Lung (tissue), 11 donors: ENCODE measurements at regions not wholly inside any gene's neighbourhood (a gene's known extent, or its start where the extent isn't known, plus 50 kb on each side); places are given as distances from the start of the nearest gene placed in this dataset.

Experiments
- ATAC-seq: fragments of 200-7000 bp; cut with Tn5 transposase; one replicate; pipeline ENCODE4 v1.9.1; 2020; ENCODE audit warnings: moderate number of reproducible peaks; ENCODE audit not compliant: insufficient read depth, low FRiP score
- DNase-seq, 3 donors: peaks; one replicate each; pipeline ENCODE4 v3.0.0-alpha.2; 2013 to 2017
- H3K27ac ChIP-seq, 2 donors: one replicate each; pipeline ENCODE4 v1.5.1; 2013; ENCODE audit warnings: mild to moderate bottlenecking in 2 of 2, moderate library complexity in 2 of 2, control low read depth in 1 of 2, inconsistent platforms in 1 of 2, low read depth in 1 of 2, low read length in 1 of 2
- H3K27me3 ChIP-seq, 3 donors: one replicate each; pipeline ENCODE4 v1.5.1; 2013; ENCODE audit warnings: low read length in 2 of 3; ENCODE audit not compliant: control insufficient read depth in 3 of 3, insufficient read depth in 3 of 3
- H3K36me3 ChIP-seq, 4 donors: one replicate each; pipeline ENCODE4 v1.5.1; 2013; ENCODE audit warnings: low read length in 4 of 4, mild to moderate bottlenecking in 1 of 4, moderate library complexity in 1 of 4; ENCODE audit not compliant: control insufficient read depth in 4 of 4, insufficient read depth in 4 of 4
- H3K4me1 ChIP-seq, 5 donors: one replicate each; pipeline ENCODE4 v1.5.1; 2013; ENCODE audit warnings: low read length in 5 of 5, mild to moderate bottlenecking in 2 of 5, moderate library complexity in 1 of 5; ENCODE audit not compliant: control insufficient read depth in 5 of 5, insufficient read depth in 5 of 5
- H3K4me3 ChIP-seq: one replicate; pipeline ENCODE4 v1.5.1; 2013; ENCODE audit warnings: mild to moderate bottlenecking, control low read depth, moderate library complexity
- H3K9ac ChIP-seq, 2 donors: one replicate each; pipeline ENCODE4 v1.5.1; 2013; ENCODE audit warnings: low read length in 2 of 2, control low read depth in 1 of 2; ENCODE audit not compliant: insufficient read depth in 1 of 2
- H3K9me3 ChIP-seq, 4 donors: one replicate each; pipeline ENCODE4 v1.5.1; 2013; ENCODE audit warnings: low read length in 3 of 4, mild to moderate bottlenecking in 1 of 4, moderate library complexity in 1 of 4; ENCODE audit not compliant: control insufficient read depth in 4 of 4, insufficient read depth in 3 of 4
- WGBS, 2 donors: extraction: QIAGEN DNeasy Blood & Tissue Kit; methylation state at CpG; one replicate each; pipeline ENCODE4 v1.1.7; 2013; 5-methylcytosine and 5-hydroxymethylcytosine counted together
- TF ChIP-seq, protein P1 (sequence below): IDR thresholded peaks from 2 replicates; pipeline ENCODE4 v1.5.1; 2012; ENCODE audit warnings: mild to moderate bottlenecking; ENCODE audit errors: control extremely low read depth, extremely low read depth
- donor health status: control.
- donor health status: control.
- donor health status: Bipolar disorder and iron deficiency.
- donor health status: healthy.
- donor health status: DM: yes; HTN: yes; CAD: no.

DNA sequence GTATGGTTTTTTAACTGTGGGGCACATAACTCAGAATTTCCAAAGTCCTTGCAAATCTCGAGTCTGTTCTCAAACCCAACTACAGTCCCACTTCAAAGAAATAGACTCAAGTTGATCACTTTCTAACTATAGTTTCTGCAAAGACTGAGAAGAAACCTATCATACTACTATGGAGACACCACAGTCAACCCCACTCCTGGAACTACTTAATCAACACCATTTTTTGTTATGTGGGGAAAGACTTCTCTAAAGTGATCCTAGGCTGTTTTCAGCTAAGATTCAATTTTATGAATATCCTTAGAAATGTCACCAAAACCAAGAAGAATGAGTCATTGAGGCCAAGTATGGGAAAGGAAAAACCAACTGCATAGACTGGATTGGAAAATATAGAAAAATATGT is 198.8 kb downstream of the WDR11 start:
- 71 to 85% methylated on average over 1 of the region's 1 CpG for WGBS, 2 donors
- H3K36me3 ChIP-seq: no peaks in the 10 kb centered on the region
- no peak overlapping the region for H3K27ac ChIP-seq
- H3K9ac ChIP-seq: no peak overlapping the region
- TF ChIP-seq, protein P1, sequence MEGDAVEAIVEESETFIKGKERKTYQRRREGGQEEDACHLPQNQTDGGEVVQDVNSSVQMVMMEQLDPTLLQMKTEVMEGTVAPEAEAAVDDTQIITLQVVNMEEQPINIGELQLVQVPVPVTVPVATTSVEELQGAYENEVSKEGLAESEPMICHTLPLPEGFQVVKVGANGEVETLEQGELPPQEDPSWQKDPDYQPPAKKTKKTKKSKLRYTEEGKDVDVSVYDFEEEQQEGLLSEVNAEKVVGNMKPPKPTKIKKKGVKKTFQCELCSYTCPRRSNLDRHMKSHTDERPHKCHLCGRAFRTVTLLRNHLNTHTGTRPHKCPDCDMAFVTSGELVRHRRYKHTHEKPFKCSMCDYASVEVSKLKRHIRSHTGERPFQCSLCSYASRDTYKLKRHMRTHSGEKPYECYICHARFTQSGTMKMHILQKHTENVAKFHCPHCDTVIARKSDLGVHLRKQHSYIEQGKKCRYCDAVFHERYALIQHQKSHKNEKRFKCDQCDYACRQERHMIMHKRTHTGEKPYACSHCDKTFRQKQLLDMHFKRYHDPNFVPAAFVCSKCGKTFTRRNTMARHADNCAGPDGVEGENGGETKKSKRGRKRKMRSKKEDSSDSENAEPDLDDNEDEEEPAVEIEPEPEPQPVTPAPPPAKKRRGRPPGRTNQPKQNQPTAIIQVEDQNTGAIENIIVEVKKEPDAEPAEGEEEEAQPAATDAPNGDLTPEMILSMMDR: no peak
- H3K27me3 ChIP-seq: no peaks in the 10 kb centered on the region
- H3K4me1 ChIP-seq: peaks cover 0 to 13% (median 0%) of the 10 kb centered on the region in 5 donors
- no peak overlapping the region for H3K4me3 ChIP-seq
- no peaks in the 10 kb centered on the region for H3K9me3 ChIP-seq
- DNase-seq (no peak), ATAC-seq (no peak)

DNA sequence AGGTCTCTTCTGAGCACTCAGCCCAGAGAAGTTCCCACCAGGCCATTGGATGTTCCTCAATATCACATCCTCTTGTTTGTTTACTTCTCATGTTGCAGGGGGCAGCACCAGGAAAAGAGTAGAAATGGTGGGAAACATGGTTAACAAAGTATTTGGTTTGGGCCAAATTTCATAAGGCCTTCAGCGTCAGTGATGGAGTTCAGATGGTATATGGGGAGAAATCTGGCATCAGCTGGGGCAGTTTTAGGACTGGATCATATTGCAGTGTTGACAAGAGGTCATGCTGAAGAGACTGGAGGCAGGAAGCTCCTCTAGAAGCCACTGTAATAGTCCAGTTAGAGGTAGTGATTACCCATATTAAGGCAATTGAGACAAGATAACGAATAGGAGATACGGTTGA is 200.0 kb downstream of the WDR11 start:
- no peak for ATAC-seq
- Histone ChIP-seq H3K27ac (no peak overlapping the region), H3K27me3 (no peaks in the 10 kb centered on the region), H3K4me3 (no peak overlapping the region), H3K36me3 (no peaks in the 10 kb centered on the region), H3K9me3 (no peaks in the 10 kb centered on the region), H3K9ac (no peak overlapping the region), H3K4me1 (peaks cover 0 to 13% (median 0%) of the 10 kb centered on the region in 5 donors)
- TF ChIP-seq, protein P1: no peak
- WGBS, 2 donors: 82 to 83% methylated on average over 3 of the region's 3 CpGs
- DNase-seq: peak in 2 of 3 donors; percentile 55 to 71

DNA sequence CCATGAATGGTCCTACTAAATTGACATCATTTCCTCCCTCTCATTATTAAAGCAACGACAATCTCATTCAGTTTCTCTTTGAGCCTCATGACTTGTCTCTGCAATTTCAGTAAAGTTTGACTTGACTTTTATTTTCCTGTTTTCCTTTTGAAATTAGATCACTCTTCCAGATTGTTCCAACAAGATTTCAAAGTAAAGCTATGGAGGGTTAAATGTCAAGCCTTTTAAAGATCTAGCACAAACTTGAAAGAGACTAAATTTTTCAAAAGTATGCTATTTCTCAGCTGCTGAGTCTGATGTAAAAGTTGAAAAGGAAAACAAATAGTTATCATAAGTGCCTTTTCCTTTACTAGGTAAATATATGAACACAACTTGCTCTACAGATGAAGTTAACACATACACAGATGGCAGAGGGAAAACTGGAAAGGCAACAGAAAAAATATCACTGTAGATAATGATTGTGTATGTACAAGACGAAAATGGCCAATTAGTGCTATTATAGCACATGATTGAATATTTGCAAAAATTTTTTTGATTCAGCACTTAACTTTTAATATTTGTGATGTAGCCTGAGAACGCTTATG is 200.6 kb downstream of the WDR11 start:
- ATAC-seq: no peak
- Histone ChIP-seq H3K9ac (no peak overlapping the region), H3K9me3 (no peaks in the 10 kb centered on the region), H3K4me1 (peaks cover 0 to 13% (median 0%) of the 10 kb centered on the region in 5 donors), H3K36me3 (no peaks in the 10 kb centered on the region), H3K27me3 (no peaks in the 10 kb centered on the region), H3K27ac (no peak overlapping the region), H3K4me3 (no peak overlapping the region)
- TF ChIP-seq, protein P1: no peak
- peak in 2 of 3 donors; percentile 54 to 64 for DNase-seq
- WGBS, 2 donors: 50 to 63% methylated on average over 3 of the region's 3 CpGs

DNA sequence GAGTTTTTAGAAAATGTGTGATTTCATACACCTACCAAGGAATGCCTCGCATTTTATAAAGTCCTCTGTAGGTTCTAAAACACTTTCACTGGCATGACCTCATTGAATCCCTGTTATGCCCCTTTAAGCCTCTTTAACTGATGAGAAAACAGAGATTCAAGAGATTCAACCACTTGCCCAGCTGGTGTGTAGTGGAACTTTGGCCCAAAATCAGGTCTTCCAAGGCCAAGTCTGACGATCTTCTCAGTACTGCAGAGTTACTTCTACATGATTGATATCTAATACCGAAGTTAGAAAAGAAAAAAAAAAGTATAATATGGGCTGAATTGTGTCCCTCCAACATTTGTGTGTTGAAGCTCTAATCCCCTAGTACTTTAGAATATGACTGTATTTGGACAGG is 202.0 kb downstream of the WDR11 start:
- Histone ChIP-seq H3K9me3 (no peaks in the 10 kb centered on the region), H3K4me3 (no peak overlapping the region), H3K36me3 (no peaks in the 10 kb centered on the region), H3K9ac (no peak overlapping the region), H3K27ac (no peak overlapping the region), H3K27me3 (no peaks in the 10 kb centered on the region), H3K4me1 (peaks cover 0 to 22% (median 0%) of the 10 kb centered on the region in 5 donors)
- DNase-seq: no peak
- TF ChIP-seq, protein P1: no peak
- ATAC-seq: no peak
- 70 to 74% methylated on average over 3 of the region's 3 CpGs for WGBS, 2 donors
